Left cardiac atrium (tissue), 4 donors: ENCODE measurements at regions not wholly inside any gene's neighbourhood (a gene's known extent, or its start where the extent isn't known, plus 50 kb on each side); places are given as distances from the start of the nearest gene placed in this dataset.

ENCODE experiments used
- ATAC-seq, 2 donors: fragments of 200-7000 bp; cut with Tn5 transposase; one replicate each; pipeline ENCODE4 v1.9.1; 2020; ENCODE audit warnings: mild to moderate bottlenecking in 2 of 2, moderate library complexity in 2 of 2
- DNase-seq: peaks from one replicate; pipeline ENCODE4 v3.0.0-alpha.2; 2020
- intact Hi-C, 2 donors: fragments of 100-400 bp; cut with DNase I; formaldehyde crosslinking; loops; one replicate each; pipeline versions ENCODE4 v1.14.1 to v1.15.1; 2022 to 2023
- donor health status: DM: no; HTN: yes; CAD: no.
- donor health status: DM: no; HTN: yes; CAD: no; lungs with severe emphysema.
- donor health status: DM: yes; HTN: yes; CAD: no.
- donor health status: Dilated cardiomyopathy.

DNA sequence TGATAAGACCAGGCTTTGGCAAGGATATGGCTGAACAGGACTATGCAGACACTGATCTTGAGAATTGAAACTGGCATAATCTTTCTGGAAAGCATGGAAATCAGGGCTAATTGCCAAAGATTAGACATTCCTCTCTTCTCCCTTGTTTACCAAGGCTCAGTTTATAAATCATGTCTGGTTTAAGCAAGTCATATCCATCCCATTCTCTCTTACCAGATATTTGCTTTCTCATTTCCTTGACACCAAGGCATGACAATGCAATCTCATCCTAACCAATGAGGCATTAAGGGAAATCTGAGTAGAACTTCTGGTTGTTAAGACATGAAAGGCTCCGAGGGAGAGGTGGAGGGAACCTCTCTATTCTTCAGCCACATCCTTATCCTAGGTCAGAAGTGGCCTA, 110.3 kb upstream of the CEP85L start:
- DNase-seq, result no peak
- intact Hi-C loops, result no loop called here
- ATAC-seq, result no peak

GRCh38 chr6:118758946-118759345, 107.6 kb upstream of the CEP85L start:
- ATAC-seq, result no peak
- DNase-seq, result no peak
- intact Hi-C loops, result no loop called here

DNA sequence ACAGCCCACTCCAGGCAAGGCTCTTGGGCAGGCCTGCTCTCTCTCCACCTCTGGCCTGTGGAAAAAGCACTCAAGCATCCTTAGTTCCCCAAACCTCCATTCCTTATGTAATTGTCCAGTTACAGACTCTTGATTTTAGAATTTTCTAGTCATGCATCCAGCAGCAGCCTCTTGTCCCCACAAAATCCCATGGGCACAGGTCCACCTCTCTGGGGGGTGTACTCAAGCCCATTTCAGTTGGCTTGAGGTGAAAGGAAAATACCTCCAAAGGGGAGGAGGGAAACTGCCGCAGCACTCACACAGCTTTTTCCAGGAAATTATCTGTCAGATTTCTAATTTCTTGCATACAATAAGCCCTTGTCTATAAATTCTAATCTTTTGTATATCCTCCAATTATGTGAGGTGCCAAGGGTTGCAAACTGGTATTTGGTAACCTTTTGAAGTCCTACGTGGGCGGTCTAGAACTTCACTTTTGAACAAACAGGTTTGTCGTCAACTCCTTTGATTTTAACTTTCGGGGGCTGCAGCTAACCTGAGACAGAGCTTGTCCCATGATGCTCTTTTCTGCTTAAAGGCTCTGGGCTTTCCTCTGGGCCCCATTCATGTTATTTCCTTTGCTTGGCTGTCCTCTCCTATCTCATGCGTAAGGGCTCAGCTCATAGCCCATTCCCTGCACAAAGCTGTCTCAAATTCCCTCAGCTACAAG, 104.7 kb upstream of the CEP85L start:
- ATAC-seq (no peak), DNase-seq (no peak)
- intact Hi-C loops, result no loop called here

GRCh38 chr6:118752803-118753202, 101.4 kb upstream of the CEP85L start:
- DNase-seq (no peak), ATAC-seq (no peak)
- intact Hi-C loops, result no loop called here

DNA sequence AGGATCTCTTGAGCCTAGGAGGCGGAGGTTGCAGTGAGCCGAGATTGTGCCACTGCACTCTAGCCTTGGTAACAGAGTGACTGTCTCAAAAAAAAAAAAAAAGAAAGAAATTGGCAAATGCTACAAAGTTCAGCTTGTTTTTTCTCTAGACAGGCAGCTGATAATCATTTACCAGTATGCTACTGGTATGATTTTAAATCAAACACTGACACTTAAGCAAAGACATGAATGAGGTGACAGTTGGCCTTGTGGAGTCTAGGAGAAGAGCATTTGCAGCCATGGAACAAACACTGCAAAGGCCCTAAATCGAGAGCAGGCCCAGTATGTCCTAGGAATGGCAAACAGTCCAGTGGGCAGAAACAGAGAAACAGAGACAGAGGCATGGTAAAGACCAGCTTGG, 99.7 kb upstream of the CEP85L start:
- DNase-seq (no peak), ATAC-seq (no peak)
- intact Hi-C loops, result no loop called here

DNA sequence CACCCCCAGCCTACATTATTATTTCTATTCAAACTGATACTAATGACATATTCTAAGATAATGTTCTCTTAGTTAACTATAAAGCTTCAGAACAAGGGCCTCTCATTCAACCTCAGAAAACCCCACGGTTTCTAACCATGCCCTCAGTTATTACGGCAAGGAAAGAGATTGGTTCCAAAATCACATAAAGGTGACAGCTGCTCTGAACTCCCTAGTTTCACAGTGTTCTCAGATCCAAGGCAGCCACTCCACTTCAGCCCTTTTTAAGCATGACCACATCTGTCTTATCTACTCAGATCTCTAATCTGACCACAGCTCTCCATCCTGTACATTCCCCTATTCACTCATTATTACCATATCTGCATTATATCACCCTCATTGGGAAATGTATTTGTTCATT, 98.8 kb upstream of the CEP85L start:
- ATAC-seq (no peak), DNase-seq (no peak)
- intact Hi-C loops, result no loop called here

DNA sequence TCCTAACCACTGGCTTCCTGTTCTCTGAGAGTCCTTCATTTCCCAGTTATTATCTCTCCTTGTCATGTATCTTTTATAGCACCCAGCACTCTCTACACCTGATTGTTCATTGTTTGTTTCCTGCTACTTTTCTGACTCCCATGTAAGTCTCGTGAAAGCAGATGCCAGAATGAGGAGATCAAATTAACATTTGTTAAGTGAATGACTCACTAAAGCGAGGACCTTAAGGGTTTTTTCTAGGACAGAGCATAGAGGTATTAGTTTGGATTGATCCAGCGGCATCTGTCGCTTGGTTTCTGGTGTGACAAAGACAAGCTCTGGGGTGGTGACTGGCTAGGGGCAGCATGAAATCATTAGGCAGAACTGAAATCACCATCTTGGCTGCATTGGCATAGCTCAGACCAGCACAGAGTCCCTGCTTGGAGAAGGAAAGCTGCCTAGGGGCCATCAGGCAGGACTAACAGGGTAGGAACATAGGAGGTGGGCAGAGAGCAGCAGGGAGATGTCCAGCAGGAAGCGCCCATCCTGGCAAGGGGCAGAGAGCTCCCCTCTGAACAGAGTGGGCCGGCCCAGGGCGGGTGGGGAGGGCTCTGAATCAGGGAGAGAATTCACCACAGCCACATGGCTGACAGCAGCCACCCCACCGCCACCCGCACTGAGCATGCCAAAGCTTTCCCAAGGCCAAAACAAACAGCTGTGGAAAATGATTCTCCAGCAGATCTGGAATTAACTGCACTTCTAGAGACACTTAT, 97.1 kb upstream of the CEP85L start:
- intact Hi-C loops, result no loop called here
- peak; percentile 29 for DNase-seq
- peak; percentile 47 to 63 for ATAC-seq

GRCh38 chr6:118746825-118747174, 95.4 kb upstream of the CEP85L start:
- intact Hi-C loops, result no loop called here
- ATAC-seq, result no peak

GRCh38 chr6:118746145-118746824, 94.9 kb upstream of the CEP85L start:
- intact Hi-C loops, result no loop called here
- peak; percentile 30 to 66 for ATAC-seq
- no peak for DNase-seq

More at GRCh38 chr6:118746825-118747174, 95.4 kb upstream of the CEP85L start:
- DNase-seq, result no peak

DNA sequence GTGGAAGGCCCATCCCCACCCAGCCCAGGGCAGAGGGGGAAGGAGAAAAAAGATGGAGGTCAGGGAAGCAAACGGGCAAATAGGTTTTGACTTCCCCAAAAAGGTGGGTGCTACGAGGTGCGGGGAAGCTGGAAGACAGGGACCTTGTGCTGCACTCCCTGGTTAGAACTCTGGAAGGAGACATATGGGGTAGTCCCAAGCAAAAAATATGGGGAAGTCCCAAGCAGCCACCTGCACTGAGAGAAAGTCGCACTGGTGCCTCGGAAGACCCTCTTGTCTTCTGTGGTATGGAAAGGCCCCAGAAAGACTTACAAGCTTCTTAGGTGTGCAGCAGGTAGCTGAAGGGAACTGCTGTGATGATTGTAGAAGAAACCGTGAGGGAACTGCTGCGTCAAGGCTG, 93.8 kb upstream of the CEP85L start:
- intact Hi-C loops, result no loop called here
- DNase-seq (no peak), ATAC-seq (no peak)

DNA sequence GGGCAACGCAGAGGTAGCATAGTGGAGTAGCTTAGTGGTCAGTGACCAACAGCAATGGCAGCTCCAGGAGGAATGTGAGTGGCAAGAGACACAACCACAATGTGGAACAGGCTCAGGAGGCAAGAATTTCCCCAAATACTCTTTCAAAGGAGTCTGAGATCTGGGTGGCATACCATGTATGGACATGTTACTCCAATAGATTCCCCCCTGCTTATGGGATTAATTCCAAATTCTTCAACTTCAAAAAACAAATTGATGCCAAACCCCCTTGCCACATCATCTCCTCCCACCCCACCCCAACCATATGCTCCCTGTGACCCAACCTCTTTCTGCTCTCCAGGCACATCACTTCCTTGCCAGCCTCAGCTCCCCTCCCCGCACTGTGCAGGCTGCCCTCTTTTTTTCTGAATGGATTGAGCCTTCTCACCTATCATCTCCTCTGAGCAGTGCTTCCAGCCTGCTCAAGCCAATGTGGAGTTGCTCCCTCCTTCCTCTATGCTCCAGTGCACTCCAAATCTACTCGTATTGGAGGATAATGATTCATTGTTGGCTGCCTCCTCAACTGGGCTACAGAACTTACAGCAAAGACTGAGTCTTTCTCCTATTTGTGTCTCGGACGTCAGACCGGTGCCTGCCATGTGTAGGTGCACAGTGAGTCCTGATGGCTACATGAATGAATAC, 93.0 kb upstream of the CEP85L start:
- ATAC-seq, result no peak
- DNase-seq, result no peak
- intact Hi-C loops, result no loop called here

DNA sequence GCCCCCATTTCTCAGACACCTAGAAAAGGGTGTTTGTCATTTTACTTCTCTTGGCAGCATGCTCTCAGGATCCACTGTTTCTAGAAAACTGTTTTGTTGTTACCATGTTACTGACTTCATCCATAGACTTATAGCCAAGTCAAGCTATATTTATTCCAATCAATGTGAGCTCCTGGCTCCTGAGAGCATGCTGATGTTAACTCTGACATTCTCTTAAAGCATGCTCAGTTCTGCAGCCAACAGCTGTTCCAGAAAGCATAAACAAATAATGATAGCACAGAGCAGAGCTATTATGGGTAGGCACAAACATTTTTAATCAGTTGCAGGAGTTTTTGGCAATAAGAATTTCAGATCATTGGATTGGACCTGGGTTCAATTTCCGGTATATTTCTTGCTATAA, 92.4 kb upstream of the CEP85L start:
- intact Hi-C loops, result no loop called here
- ATAC-seq, result no peak
- no peak for DNase-seq

DNA sequence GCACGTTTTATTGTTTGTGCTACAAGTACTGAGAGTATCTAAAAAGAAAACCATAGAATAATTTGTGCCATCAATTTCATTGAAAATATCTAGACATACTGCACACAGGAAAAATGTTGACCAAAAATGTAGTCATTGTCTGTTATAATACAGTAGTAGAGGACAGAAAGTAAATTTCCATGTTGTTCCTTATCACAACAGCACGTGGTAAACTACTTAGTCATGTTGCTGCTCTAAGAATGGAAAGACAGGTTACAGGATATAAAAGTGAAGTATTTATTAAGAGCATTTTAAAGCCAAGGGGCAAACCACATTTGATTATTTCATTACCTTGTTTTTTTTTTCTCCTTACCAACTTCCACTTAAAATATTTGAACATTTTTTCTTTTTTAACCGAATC, 89.0 kb upstream of the CEP85L start:
- DNase-seq (no peak), ATAC-seq (peak in 1 of 2 donors; percentile 37)
- intact Hi-C loops, result no loop called here

- DNase-seq (no peak), ATAC-seq (no peak)
- intact Hi-C loops, result no loop called here
Measured at GRCh38 chr6:118739696-118740353, 88.4 kb upstream of the CEP85L start.

- intact Hi-C loops, result no loop called here
- DNase-seq, result no peak
- no peak for ATAC-seq
Measured at GRCh38 chr6:118736440-118736839, 85.0 kb upstream of the CEP85L start.

DNA sequence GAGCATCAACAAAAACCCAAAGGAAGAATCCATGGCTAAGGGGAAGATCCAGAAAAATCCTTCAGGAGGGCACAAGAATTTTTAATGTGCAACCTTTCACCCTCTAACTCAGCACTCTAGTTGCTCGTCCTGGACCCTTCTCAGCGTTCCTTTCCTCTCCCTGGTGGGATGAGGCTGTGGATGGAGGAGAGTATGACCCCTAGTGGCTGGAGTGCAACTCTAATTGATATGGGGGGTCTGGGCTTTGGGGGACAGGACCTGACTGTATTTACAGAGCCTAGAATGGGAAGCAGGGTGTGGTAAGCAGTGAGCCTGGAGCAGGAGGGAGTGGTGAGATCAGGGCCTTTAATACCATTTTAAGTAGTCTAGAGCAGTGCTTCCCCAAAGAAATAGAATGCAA, 83.9 kb upstream of the CEP85L start:
- intact Hi-C loops, result no loop called here
- DNase-seq, result no peak
- peak in 1 of 2 donors; percentile 76 for ATAC-seq

- ATAC-seq (no peak), DNase-seq (no peak)
- intact Hi-C loops, result no loop called here
Measured at GRCh38 chr6:118725944-118726343, 74.6 kb upstream of the CEP85L start.

DNA sequence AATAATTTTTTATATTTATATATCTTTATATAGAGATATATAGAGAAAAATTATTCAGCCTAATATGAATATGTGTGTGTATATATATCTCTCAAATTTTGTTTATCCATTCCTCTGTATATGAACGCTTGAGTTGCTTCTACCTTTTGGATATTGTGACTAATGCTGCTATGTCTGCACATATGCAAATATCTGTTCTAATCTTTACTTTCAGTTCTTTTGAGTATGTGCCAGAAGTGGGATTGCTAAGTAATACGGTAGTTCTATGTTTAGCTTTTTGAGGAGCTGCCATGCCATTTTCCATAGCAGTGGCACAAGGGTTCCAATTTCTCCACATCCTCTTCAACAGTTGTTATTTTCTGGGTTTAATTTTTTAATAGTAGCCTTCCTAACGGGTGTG, 72.8 kb upstream of the CEP85L start:
- intact Hi-C loops, result no loop called here
- ATAC-seq (peak in 1 of 2 donors; percentile 61), DNase-seq (no peak)
